Right ventricle myocardium inferior (tissue), 1 donor: ENCODE measurements at regions not wholly inside any gene's neighbourhood (a gene's known extent, or its start where the extent isn't known, plus 50 kb on each side); places are given as distances from the start of the nearest gene placed in this dataset.
"Not testable (repeated sequence)": the region's sequence is repeated elsewhere in the genome, so short reads cannot be mapped to it uniquely, and the experiment has no call there.

Experiments used
- ATAC-seq: fragments of 200-7000 bp; cut with Tn5 transposase; one replicate; pipeline ENCODE4 v1.9.1; 2020; ENCODE audit warnings: mild to moderate bottlenecking, moderate library complexity
- DNase-seq: peaks from one replicate; pipeline ENCODE4 v3.0.0; 2021; ENCODE audit errors: missing footprints
- intact Hi-C: fragments of 100-400 bp; cut with DNase I; formaldehyde crosslinking; loops from one replicate; pipeline ENCODE4 v1.11.0; 2022
- donor health status: DM: no; HTN: yes; CAD: no; lungs with severe emphysema.

GRCh38 chr14:22122829-22123560 lies 449.4 kb upstream of the OR4E1 start:
- intact Hi-C loops = no loop called here
- no peak for DNase-seq
- ATAC-seq = no peak

- intact Hi-C loops = no loop called here
- DNase-seq = no peak
- no peak for ATAC-seq
Measured at GRCh38 chr14:22122227-22122818, 448.7 kb upstream of the OR4E1 start.

- intact Hi-C loops = no loop called here
- ATAC-seq (no peak), DNase-seq (no peak)
Measured at GRCh38 chr14:22118899-22119477, 445.4 kb upstream of the OR4E1 start.

GRCh38 chr14:22113401-22113800 lies 439.8 kb upstream of the OR4E1 start:
- ATAC-seq (no peak), DNase-seq (peak; percentile 62)
- intact Hi-C loops = no loop called here

- DNase-seq = no peak
Measured at GRCh38 chr14:22112004-22112403, 438.4 kb upstream of the OR4E1 start.

GRCh38 chr14:22107753-22108152 lies 434.1 kb upstream of the OR4E1 start:
- intact Hi-C loops = no loop called here
- ATAC-seq (no peak), DNase-seq (no peak)

More at GRCh38 chr14:22112004-22112403, 438.4 kb upstream of the OR4E1 start:
- ATAC-seq = no peak
- intact Hi-C loops = no loop called here

GRCh38 chr14:22106700-22107697 lies 433.4 kb upstream of the OR4E1 start:
- DNase-seq = no peak
- ATAC-seq = no peak
- intact Hi-C loops = no loop called here

GRCh38 chr14:22105624-22106006 lies 432.0 kb upstream of the OR4E1 start:
- ATAC-seq = no peak
- intact Hi-C loops = no loop called here

GRCh38 chr14:22105006-22105623 lies 431.5 kb upstream of the OR4E1 start:
- no peak for DNase-seq
- no peak for ATAC-seq
- intact Hi-C loops = no loop called here

More at GRCh38 chr14:22105624-22106006, 432.0 kb upstream of the OR4E1 start:
- no peak for DNase-seq

- ATAC-seq, DNase-seq: not testable (repeated sequence)
- intact Hi-C loops = loop anchor here (2.0 kb wide), 1 partner anchor 16 kb away; no protein-coding TSS in a partner anchor
Measured at GRCh38 chr14:22100764-22101120, 427.1 kb upstream of the OR4E1 start.

GRCh38 chr14:22099942-22100763 lies 426.5 kb upstream of the OR4E1 start:
- intact Hi-C loops = loop anchor here (2.0 kb wide), 1 partner anchor 15 kb away; no protein-coding TSS in a partner anchor
- DNase-seq = peak; percentile 72
- peak; percentile 91 for ATAC-seq

GRCh38 chr14:22098435-22098834 lies 424.8 kb upstream of the OR4E1 start:
- no peak for ATAC-seq
- no peak for DNase-seq
- intact Hi-C loops = no loop called here

- intact Hi-C loops = no loop called here
- DNase-seq (no peak), ATAC-seq (no peak)
Measured at GRCh38 chr14:22097586-22098292, 424.1 kb upstream of the OR4E1 start.

GRCh38 chr14:22097072-22097471 lies 423.5 kb upstream of the OR4E1 start:
- no peak for DNase-seq
- intact Hi-C loops = no loop called here
- peak; percentile 53 for ATAC-seq

GRCh38 chr14:22096514-22096895 lies 422.9 kb upstream of the OR4E1 start:
- no peak for ATAC-seq
- intact Hi-C loops = no loop called here
- DNase-seq = no peak

GRCh38 chr14:22095860-22096513 lies 422.4 kb upstream of the OR4E1 start:
- intact Hi-C loops = no loop called here
- ATAC-seq = peak; percentile 74
- DNase-seq = no peak

- peak; percentile 76 for ATAC-seq
- DNase-seq = no peak
- intact Hi-C loops = no loop called here
Measured at GRCh38 chr14:22089940-22090339, 416.3 kb upstream of the OR4E1 start.
